NCI-H1048 (cell line): ENCODE measurements at regions not wholly inside any gene's neighbourhood (a gene's known extent, or its start where the extent isn't known, plus 50 kb on each side); places are given as distances from the start of the nearest gene placed in this dataset.
"Not testable (repeated sequence)": the region's sequence is repeated elsewhere in the genome, so short reads cannot be mapped to it uniquely, and the experiment has no call there.

Experiments
- DNase-seq: peaks from one replicate; lab custom pipeline; 2025; lab: John Stamatoyannopoulos, UW

DNA sequence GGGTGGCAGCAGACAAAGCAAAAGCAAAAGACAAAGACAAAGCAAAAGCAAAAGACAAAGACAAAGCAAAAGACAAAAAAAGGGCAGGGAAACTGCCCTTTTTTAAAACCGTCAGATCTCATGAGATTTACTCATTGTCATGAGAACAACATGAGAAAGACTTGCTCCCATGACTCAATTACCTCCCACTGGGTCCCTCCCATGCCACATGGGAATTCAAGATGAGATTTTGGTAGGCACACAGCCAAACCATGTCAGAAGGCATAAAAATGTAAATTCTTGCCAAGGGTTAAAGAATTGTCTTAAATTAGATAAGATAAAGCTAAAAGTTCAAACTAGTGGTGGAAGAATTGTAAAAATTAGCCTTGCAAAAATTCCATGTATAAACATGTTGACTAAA, 419.7 kb downstream of the TRAM1L1 start:
- no peak for DNase-seq

GRCh38 chr4:116664198-116664597, 421.2 kb downstream of the TRAM1L1 start:
- no peak for DNase-seq

- DNase-seq, result no peak
Observed at GRCh38 chr4:116639070-116639577, 446.3 kb downstream of the TRAM1L1 start.

- DNase-seq, result no peak
Observed at GRCh38 chr4:116638592-116638991, 446.8 kb downstream of the TRAM1L1 start.

DNA sequence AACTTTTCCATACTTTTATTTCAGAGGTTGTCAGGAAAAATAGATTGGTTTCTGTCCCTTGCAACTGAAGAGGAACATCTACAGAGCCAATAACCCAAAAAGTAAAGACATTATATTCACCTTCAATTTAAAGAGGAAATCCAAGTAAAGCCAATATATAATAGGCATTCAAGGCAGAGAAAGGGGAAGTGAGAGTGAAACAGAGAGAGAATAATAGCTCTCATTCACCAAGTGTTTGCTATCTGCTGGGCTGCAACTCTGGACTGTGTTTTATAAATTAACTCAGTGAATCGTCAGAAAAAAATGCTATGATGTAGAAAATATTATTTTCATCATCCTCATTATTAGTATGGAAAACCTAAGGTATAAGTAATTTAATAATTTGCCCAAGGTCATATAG, 448.5 kb downstream of the TRAM1L1 start:
- no peak for DNase-seq

DNA sequence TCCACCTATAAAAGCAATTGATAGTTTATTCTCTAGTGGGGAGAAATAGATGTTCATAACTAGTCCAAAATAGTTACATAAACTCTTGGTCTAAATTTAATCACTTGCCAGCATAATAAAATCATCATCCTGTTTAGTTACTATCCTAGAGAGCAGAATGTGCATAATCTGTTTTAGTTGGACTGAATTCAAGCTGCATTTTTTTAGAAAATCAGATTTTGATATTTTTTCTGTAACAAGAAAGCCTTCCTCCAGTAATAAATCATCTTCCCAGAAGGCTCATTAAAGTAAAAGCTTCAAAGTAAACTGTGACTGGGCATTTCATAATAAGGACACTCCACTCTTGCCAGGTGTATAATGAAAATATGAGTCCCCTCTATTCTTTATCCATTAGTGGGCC, 453.1 kb downstream of the TRAM1L1 start:
- no peak for DNase-seq

- no peak for DNase-seq
Observed at GRCh38 chr4:116628598-116628997, 456.8 kb downstream of the TRAM1L1 start.

- DNase-seq, result no peak
Observed at GRCh38 chr4:116627545-116627944, 457.8 kb downstream of the TRAM1L1 start.

DNA sequence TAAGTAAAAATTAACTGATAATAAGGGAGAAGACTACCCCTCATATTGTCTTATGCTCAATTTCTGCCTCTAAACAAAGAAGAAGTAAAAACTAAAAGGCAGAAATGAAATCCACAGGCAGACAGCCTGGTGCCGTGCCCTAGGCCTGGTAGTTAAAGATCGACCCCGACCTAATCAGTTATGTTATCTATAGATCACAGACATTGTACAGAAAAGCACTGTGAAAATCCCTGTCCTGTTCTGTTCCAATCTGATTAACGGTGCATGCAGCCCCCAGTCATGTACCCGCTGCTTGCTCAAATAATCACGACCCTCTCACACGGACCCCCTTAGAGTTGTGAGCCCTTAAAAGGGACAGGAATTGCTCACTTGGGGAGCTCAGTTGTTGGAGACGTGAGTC, 465.9 kb downstream of the TRAM1L1 start:
- not testable (repeated sequence) for DNase-seq

- DNase-seq, result no peak
Observed at GRCh38 chr4:116618638-116619037, 466.7 kb downstream of the TRAM1L1 start.

- DNase-seq, result no peak
Observed at GRCh38 chr4:116603096-116603495, 482.3 kb downstream of the TRAM1L1 start.

- DNase-seq, result no peak
Observed at GRCh38 chr4:116599859-116600258, 485.5 kb downstream of the TRAM1L1 start.

- DNase-seq, result no peak
Observed at GRCh38 chr4:116598980-116599789, 486.2 kb downstream of the TRAM1L1 start.

DNA sequence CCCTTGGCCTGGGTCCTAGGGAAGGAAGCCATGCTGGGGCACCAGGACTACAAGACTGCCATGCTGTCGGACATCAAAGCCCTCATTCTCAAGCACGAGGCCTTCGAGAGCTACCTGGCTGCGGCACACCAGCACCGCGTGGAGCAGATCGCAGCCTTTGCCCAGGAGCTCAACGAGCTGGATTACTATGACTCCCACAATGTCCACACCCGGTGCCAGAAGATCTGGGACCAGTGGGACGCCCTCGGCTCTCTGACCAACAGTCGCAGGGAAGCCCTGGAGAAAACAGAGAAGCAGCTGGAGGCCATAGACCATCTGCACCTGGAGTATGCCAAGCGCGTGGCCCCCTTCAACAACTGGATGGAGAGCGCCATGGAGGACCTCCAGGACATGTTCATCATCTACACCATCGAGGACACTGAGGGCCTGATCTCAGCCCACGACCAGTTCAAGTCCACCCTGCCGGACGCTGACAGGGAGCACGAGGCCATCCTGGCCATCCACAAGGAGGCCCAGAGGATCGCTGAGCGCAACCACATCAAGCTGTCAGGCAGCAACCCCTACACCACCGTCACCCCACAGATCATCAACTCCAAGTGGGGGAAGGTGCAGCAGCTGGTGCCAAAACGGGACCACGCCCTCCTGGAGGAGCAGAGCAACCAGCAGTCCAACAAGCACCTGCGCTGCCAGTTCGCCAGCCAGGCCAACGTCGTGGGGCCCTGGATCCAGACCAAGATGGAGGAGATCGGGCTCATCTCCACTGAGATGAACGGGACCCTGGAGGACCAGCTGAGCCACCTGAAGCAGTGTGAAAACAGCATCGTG, 487.0 kb downstream of the TRAM1L1 start:
- DNase-seq, result no peak

DNA sequence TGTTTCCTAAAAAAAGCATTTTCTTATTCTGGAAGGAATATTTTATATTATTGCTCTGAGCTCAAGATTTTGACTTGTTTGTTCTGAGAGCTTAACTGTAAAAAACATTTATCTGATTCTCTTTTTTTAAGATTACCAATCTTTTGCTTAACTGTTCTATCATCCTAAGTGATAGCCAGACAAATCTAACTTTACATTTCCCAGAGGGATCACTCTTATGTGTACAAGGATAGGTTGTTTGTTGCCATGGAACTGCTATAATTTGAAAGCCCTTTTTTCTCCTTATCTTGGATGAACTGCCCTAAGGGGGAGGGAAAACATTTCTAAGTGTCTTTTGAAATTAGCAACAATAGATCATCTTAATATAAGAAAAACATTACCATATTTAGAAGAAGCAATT, 494.7 kb downstream of the TRAM1L1 start:
- DNase-seq, result no peak

- DNase-seq, result no peak
Observed at GRCh38 chr4:116588783-116589182, 496.6 kb downstream of the TRAM1L1 start.

DNA sequence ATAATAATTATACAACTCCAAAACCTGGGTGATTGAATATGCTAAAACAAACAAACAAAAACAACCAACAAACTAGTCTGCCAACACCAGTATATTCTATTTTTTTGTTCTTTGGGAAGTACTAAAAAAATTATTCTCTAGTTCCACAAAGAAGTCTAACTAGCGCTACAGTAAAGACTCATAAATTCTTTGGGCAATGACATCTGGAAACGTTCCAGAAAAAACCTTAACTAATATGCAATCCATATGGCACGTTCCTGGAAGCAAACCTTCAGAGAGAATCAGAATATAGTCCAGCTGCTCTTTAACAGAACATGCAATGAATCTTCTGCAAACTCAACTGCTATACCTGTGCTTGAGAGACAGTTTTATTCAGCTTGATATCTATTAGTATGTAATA, 500.1 kb downstream of the TRAM1L1 start:
- no peak for DNase-seq

- DNase-seq, result no peak
Observed at GRCh38 chr4:116577321-116577720, 508.1 kb downstream of the TRAM1L1 start.

GRCh38 chr4:116573540-116573939, 511.8 kb downstream of the TRAM1L1 start:
- no peak for DNase-seq

- DNase-seq, result no peak
Observed at GRCh38 chr4:116561768-116562167, 523.6 kb downstream of the TRAM1L1 start.

GRCh38 chr4:116551806-116552205, 533.6 kb downstream of the TRAM1L1 start:
- no peak for DNase-seq

- DNase-seq, result no peak
Observed at GRCh38 chr4:116547632-116548031, 537.7 kb downstream of the TRAM1L1 start.

DNA sequence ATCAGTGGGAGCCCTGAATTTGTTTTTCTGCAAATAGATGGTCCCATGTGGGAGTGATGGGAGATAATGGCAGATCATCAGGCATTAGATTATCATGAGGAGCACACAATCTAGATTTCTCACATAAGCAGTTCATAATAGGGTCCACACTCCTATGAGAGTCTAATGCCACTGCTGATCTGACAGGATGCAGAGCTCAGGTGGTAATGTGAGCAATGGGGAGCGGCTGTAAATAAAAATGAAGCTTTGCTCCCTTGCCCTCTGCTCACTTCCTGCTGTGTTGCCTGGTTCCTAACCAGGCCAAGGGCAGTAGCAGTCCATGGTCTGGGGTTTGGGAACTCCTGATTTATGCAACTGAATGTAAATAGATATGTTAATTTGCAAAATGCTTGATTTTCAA, 538.6 kb downstream of the TRAM1L1 start:
- DNase-seq, result no peak
